Astrocyte (in vitro differentiated cells and primary cell): ENCODE measurements at regions not wholly inside any gene's neighbourhood (a gene's known extent, or its start where the extent isn't known, plus 50 kb on each side); places are given as distances from the start of the nearest gene placed in this dataset.

Source experiments
- DNase-seq: peaks from one replicate; pipeline ENCODE4 v3.0.0-alpha.2; 2010; ENCODE audit warnings: low read depth
- FAIRE-seq: peaks from 2 replicates; lab custom pipeline; 2011; peaks lifted over from hg19 to GRCh38; lab: Jason Lieb, UNC
- H2AFZ ChIP-seq: 2 replicates; pipeline ENCODE4 v1.6.0; 2012; ENCODE audit warnings: low read depth, low read length, inconsistent platforms
- H3K27ac ChIP-seq: 2 replicates; pipeline ENCODE4 v1.5.1; 2011; ENCODE audit warnings: low read depth, low read length, inconsistent platforms
- H3K27me3 ChIP-seq: 2 replicates; pipeline ENCODE4 v1.6.0; 2011; ENCODE audit warnings: low read length, inconsistent platforms; ENCODE audit not compliant: insufficient read depth
- H3K36me3 ChIP-seq: 2 replicates; pipeline ENCODE4 v1.5.1; 2011; ENCODE audit warnings: low read length, inconsistent platforms; ENCODE audit not compliant: insufficient read depth
- H3K4me1 ChIP-seq: 2 replicates; pipeline ENCODE4 v1.5.1; 2011; ENCODE audit warnings: low read length, inconsistent platforms; ENCODE audit not compliant: insufficient read depth
- H3K4me2 ChIP-seq: 2 replicates; pipeline ENCODE4 v1.6.0; 2012; ENCODE audit warnings: low read length, inconsistent platforms
- H3K4me3 ChIP-seq: 2 replicates; pipeline ENCODE4 v1.5.1; 2011; ENCODE audit warnings: low read depth, mild to moderate bottlenecking, low read length, inconsistent platforms; ENCODE audit not compliant: insufficient read depth
- H3K79me2 ChIP-seq: 2 replicates; pipeline ENCODE4 v1.6.0; 2012; ENCODE audit warnings: mild to moderate bottlenecking, low read length, inconsistent platforms; ENCODE audit not compliant: insufficient read depth
- H3K9ac ChIP-seq: 2 replicates; pipeline ENCODE4 v1.6.0; 2012; ENCODE audit warnings: mild to moderate bottlenecking, low read length, inconsistent platforms
- H3K9me3 ChIP-seq: 2 replicates; pipeline ENCODE4 v1.5.1; 2012; ENCODE audit warnings: low read depth, mild to moderate bottlenecking, low read length, inconsistent platforms; ENCODE audit not compliant: insufficient read depth
- H4K20me1 ChIP-seq: 2 replicates; pipeline ENCODE4 v1.6.0; 2012; ENCODE audit warnings: low read length, inconsistent platforms; ENCODE audit not compliant: insufficient read depth
- H3K27ac Mint-ChIP-seq: one replicate; pipeline ENCODE4 v1.8.0; 2021; ENCODE audit warnings: mild to moderate bottlenecking, mixed read lengths; ENCODE audit not compliant: unreplicated experiment
- H3K27me3 Mint-ChIP-seq: one replicate; pipeline ENCODE4 v1.8.0; 2021; ENCODE audit warnings: low read depth, mixed read lengths; ENCODE audit not compliant: unreplicated experiment
- H3K36me3 Mint-ChIP-seq: one replicate; pipeline ENCODE4 v1.8.0; 2021; ENCODE audit warnings: low read depth, mixed read lengths; ENCODE audit not compliant: unreplicated experiment
- H3K4me1 Mint-ChIP-seq: one replicate; pipeline ENCODE4 v1.8.0; 2021; ENCODE audit warnings: low read depth, mixed read lengths; ENCODE audit not compliant: unreplicated experiment
- H3K4me3 Mint-ChIP-seq: one replicate; pipeline ENCODE4 v1.8.0; 2021; ENCODE audit warnings: mild to moderate bottlenecking, moderate library complexity, mixed read lengths; ENCODE audit not compliant: unreplicated experiment
- H3K9me3 Mint-ChIP-seq: one replicate; pipeline ENCODE4 v1.8.0; 2021; ENCODE audit warnings: mild to moderate bottlenecking, mixed read lengths; ENCODE audit not compliant: unreplicated experiment
- CTCF ChIP-seq: IDR thresholded peaks from 2 replicates; pipeline ENCODE4 v1.5.1; 2011; ENCODE audit warnings: low read depth, mild to moderate bottlenecking, inconsistent platforms, low read length, moderate library complexity; ENCODE audit not compliant: insufficient read depth
- EZH2 ChIP-seq: IDR thresholded peaks from 2 replicates; pipeline ENCODE4 v1.6.1; 2012; ENCODE audit warnings: mild to moderate bottlenecking, low read length, inconsistent platforms; ENCODE audit not compliant: insufficient read depth

- Histone ChIP-seq H3K27ac (no peak overlapping the region), H3K9me3 (no peaks in the 10 kb centered on the region), H4K20me1 (no peaks in the 10 kb centered on the region), H3K4me3 (no peak overlapping the region), H3K4me2 (no peak overlapping the region), H3K36me3 (no peaks in the 10 kb centered on the region), H3K79me2 (no peaks in the 10 kb centered on the region), H3K9ac (no peak overlapping the region), H2AFZ (no peak overlapping the region), H3K27me3 (peaks cover under 1% of the 10 kb centered on the region), H3K4me1 (no peaks in the 10 kb centered on the region)
- H3K27ac Mint-ChIP-seq = no peak overlapping the region
- H3K4me3 Mint-ChIP-seq = no peak overlapping the region
- FAIRE-seq (no peak), DNase-seq (no peak)
- H3K9me3 Mint-ChIP-seq = peaks cover 6% of the 10 kb centered on the region
- H3K36me3 Mint-ChIP-seq = no peaks in the 10 kb centered on the region
- peaks cover 15% of the 10 kb centered on the region for H3K4me1 Mint-ChIP-seq
- TF ChIP-seq CTCF (no peak), EZH2 (no peak)
- no peaks in the 10 kb centered on the region for H3K27me3 Mint-ChIP-seq
Measured at GRCh38 chr10:58973235-58973595, 203.2 kb upstream of the PHYHIPL start.

- H3K4me1 ChIP-seq = no peaks in the 10 kb centered on the region
Measured at GRCh38 chr10:58976254-58976653, 200.2 kb upstream of the PHYHIPL start.

More at GRCh38 chr10:58976254-58976653, 200.2 kb upstream of the PHYHIPL start:
- H3K4me1 Mint-ChIP-seq = peaks cover 1% of the 10 kb centered on the region
- DNase-seq (no peak), FAIRE-seq (no peak)
- H3K4me3 Mint-ChIP-seq = no peak overlapping the region
- Histone ChIP-seq H3K27ac (no peak overlapping the region), H2AFZ (no peak overlapping the region), H3K4me3 (no peak overlapping the region), H3K36me3 (no peaks in the 10 kb centered on the region), H3K9me3 (no peaks in the 10 kb centered on the region), H3K9ac (no peak overlapping the region), H4K20me1 (no peaks in the 10 kb centered on the region), H3K79me2 (no peaks in the 10 kb centered on the region), H3K4me2 (no peak overlapping the region), H3K27me3 (no peaks in the 10 kb centered on the region)
- H3K9me3 Mint-ChIP-seq = peaks cover 5% of the 10 kb centered on the region
- no peaks in the 10 kb centered on the region for H3K27me3 Mint-ChIP-seq
- H3K36me3 Mint-ChIP-seq = no peaks in the 10 kb centered on the region
- TF ChIP-seq CTCF = no peak
- no peak for TF ChIP-seq EZH2
- no peak overlapping the region for H3K27ac Mint-ChIP-seq
